ENCODE measurements at regions not wholly inside any gene's neighbourhood (a gene's known extent, or its start where the extent isn't known, plus 50 kb on each side); places are given as distances from the start of the nearest gene placed in this dataset.
"Not testable (repeated sequence)": the region's sequence is repeated elsewhere in the genome, so short reads cannot be mapped to it uniquely, and the experiment has no call there.

DNA sequence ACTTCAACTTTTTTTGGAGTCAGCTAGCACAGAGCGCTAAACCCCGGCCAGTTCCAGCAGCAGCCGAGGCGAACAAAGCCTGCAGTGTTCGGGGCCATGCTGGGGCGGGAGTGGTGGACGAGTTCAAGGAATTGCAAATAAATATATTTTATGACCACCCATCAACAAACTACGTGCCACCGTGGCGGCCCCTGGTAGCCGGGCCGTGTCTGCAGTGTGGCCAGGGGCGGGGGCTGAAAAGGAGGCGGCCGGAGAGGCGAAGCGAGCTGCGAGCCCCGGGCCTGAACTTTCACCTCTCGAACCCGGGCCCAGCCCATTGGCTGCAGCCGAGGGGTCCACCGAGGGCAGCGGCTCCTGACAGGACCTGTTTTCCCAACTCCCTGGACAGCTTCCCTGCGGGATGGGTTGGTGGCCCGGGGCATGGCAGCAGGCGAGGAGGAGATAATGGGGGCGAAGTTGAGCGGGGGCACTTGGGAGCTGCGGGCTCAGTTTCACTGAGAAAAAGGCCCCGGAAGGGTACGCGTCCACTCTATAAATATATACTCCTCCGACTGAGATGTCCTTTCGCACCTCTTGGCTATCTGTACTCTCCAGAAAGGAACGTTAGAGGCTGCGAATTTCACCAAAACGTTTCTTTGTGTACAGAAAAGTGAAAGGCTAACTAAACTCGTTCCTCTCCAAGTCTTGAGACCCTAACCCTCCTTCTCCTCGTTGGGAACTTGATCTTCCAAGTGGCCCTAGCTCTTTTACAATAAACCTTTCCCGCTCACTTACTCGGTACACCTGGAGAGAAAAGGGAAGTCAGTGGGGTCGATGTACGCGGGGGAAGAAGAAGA is 164.6 kb upstream of the PPP1R3A start:
- DNase-seq (ENCODE audit: insufficient read length, low spot score): no peak
- no peak for TF ChIP-seq SPI1 (IDR thresholded peaks at IDR 0.05; ENCODE audit: low read depth, low read length)
- TF ChIP-seq TAF1 (IDR thresholded peaks at IDR 0.05; ENCODE audit: low read depth, low read length): no peak
- no peak for TF ChIP-seq POLR2A (IDR thresholded peaks at IDR 0.05; ENCODE audit: low read depth, low read length)
- TF ChIP-seq PAX5 (IDR thresholded peaks at IDR 0.05; ENCODE audit: insufficient read depth, low read length, severe bottlenecking): no peak
- no peak for TF ChIP-seq POU2F2 (IDR thresholded peaks at IDR 0.05; ENCODE audit: low read depth, low read length)
- no peak for TF ChIP-seq POLR2AphosphoS5 (IDR thresholded peaks at IDR 0.05; ENCODE audit: low read depth, low read length)
- FAIRE-seq: no peak

DNA sequence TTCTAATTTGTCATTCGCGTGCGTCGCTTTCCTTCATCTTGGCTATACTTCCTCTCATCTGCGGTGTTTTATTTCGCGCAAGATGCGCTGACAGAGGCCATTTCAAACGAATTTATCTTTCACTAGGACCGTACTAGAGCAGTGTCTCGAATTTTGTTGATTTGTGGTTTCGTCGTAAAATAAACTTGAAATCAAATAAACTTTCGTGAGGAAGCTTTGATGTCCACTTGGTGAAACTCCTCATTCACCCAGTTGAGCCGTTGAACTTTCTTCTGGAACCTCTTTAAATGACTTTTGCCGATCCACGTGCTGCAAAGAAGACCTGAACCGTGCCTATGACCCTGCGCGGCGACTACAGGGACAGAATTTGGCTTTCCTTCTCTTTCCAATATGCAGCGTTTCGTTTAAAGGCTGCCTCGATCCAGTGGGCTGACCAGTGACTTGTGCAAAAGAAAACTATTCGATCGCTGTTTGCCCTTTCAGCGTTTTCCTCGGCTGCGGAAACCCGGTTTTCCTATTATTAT is 163.9 kb upstream of the PPP1R3A start:
- FAIRE-seq (no peak), DNase-seq (ENCODE audit: insufficient read length, low spot score) (no peak)
- TF ChIP-seq POLR2AphosphoS5 (IDR thresholded peaks at IDR 0.05; ENCODE audit: low read depth, low read length): no peak

- TF ChIP-seq PAX5 (IDR thresholded peaks at IDR 0.05; ENCODE audit: insufficient read depth, low read length, severe bottlenecking) (no peak), POLR2A (IDR thresholded peaks at IDR 0.05; ENCODE audit: low read depth, low read length) (no peak), POLR2AphosphoS5 (IDR thresholded peaks at IDR 0.05; ENCODE audit: low read depth, low read length) (no peak)
- DNase-seq (ENCODE audit: insufficient read length, low spot score) (no peak), FAIRE-seq (no peak)
Observed at GRCh38 chr7:114081606-114082425, 163.0 kb upstream of the PPP1R3A start.

DNA sequence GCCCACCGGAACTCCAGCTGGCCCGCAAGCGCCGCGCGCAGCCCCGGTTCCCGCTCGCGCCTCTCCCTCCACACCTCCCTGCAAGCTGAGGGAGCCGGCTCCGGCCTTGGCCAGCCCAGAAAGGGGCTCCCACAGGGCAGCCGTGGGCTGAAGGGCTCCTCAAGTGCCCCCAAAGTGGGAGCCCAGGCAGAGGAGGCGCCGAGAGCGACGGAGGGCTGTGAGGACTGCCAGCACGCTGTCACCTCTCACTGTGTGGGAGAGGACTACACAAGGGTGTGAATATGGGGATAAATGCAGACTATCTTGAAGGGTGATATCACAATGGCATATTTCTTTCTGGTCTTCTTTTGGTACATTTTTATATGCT is 158.3 kb upstream of the PPP1R3A start:
- DNase-seq (ENCODE audit: insufficient read length, low spot score); FAIRE-seq: not testable (repeated sequence)

DNA sequence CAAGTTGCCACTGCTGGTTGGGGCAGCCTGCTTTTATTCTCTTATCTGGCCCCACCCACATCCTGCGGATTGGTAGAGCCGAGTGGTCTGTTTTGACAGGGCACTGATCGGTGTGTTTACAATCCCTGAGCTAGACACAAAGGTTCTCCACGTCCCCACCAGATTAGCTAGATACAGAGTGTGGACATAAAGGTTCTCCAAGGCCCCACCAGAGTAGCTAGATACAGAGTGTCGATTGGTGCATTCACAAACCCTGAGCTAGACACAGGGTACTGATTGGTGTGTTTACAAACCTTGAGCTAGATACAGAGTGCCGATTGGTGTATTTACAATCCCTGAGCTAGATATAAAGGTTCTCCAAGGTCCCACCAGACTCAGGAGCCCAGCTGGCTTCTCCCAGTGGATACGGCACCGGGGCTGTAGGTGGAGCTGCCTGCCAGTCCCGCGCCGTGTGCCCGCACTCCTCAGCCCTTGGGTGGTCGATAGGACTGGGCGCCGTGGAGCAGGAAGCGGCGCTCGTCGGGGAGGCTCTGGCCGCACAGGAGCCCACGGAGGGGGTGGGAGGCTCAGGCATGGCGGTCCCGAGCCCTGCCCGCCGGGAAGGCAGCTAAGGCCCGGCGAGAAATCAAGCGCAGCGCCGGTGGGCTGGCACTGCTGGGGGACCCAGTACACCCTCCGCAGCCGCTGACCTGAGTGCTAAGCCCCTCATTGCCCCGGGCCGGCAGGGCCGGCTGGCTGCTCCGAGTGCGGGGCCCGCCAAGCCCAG is 157.8 kb upstream of the PPP1R3A start:
- DNase-seq (ENCODE audit: insufficient read length, low spot score): not testable (repeated sequence)

DNA sequence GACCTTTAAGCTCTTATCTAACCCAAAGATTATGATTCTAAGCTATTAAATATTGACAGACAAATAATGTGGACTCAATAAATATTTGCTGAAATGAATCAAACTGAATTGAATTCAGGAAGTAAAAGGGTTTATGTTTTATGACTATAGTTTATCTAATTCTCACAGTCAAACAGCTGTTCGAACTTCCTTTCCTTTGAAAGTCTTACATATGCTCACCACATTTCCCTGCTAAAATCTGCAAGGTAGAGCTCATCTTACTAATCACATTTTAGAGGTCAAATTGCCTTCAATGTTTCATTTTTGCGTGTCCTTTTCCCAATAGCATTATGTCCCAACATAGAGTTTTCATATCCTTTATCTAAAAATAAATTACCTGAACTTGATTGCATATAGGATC is 154.9 kb upstream of the PPP1R3A start:
- TF ChIP-seq POU2F2 (IDR thresholded peaks at IDR 0.05; ENCODE audit: low read depth, low read length) (no peak), PAX5 (IDR thresholded peaks at IDR 0.05; ENCODE audit: insufficient read depth, low read length, severe bottlenecking) (no peak), POLR2A (IDR thresholded peaks at IDR 0.05; ENCODE audit: low read depth, low read length) (no peak), POLR2AphosphoS5 (IDR thresholded peaks at IDR 0.05; ENCODE audit: low read depth, low read length) (no peak)
- FAIRE-seq: no peak

More for the DNA sequence above, 157.8 kb upstream of the PPP1R3A start:
- FAIRE-seq: not testable (repeated sequence)

DNA sequence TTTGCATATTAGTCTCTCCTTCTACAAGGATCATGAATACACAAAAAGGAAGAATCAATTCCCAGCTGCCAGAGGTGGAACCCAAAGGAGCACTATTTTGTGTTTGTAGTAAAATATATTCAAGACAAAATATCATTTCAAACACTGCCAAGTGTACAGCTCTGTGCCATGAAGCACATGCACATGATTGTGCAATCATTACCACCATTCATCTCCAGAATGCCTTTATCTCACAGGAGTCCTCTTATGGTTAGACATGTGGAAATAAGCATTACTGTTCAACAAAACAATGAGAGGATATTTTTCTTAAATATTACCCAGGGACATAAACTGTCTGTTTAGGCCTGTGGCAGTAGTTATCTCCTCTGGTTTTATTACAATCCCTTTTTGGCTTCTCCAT is 151.4 kb upstream of the PPP1R3A start:
- FAIRE-seq (no peak), DNase-seq (ENCODE audit: insufficient read length, low spot score) (no peak)
- TF ChIP-seq TAF1 (IDR thresholded peaks at IDR 0.05; ENCODE audit: low read depth, low read length) (no peak), POLR2AphosphoS5 (IDR thresholded peaks at IDR 0.05; ENCODE audit: low read depth, low read length) (no peak)

More for the DNA sequence above, 154.9 kb upstream of the PPP1R3A start:
- no peak for DNase-seq (ENCODE audit: insufficient read length, low spot score)

GRCh38 chr7:114062810-114063209 is 144.0 kb upstream of the PPP1R3A start:
- no peak for FAIRE-seq

DNA sequence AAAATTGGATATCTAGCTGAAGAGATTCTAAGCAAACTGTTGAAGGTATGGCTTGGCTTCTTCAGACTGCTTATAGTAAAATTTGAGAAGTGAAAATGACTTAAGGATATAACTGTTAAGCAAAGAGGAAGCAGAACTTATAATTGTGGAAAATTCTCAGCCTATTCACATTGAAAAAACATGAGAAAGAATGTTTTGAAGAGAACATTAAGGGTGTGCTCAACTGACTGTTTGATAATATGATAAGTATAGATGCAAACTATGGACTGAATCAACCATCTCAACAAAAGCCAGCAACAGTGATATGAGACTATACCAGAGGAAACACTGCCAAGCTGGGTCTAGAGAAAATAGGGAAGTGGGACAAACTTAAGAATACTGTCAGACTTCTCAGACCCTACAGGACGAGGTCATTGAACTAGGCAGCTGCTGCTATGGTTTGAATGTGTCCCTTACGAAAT is 133.1 kb upstream of the PPP1R3A start:
- DNase-seq (ENCODE audit: insufficient read length, low spot score) (no peak), FAIRE-seq (no peak)
- no peak for TF ChIP-seq POU2F2 (IDR thresholded peaks at IDR 0.05; ENCODE audit: low read depth, low read length)
- no peak for TF ChIP-seq POLR2AphosphoS5 (IDR thresholded peaks at IDR 0.05; ENCODE audit: low read depth, low read length)
- no peak for TF ChIP-seq TAF1 (IDR thresholded peaks at IDR 0.05; ENCODE audit: low read depth, low read length)
- no peak for TF ChIP-seq POLR2A (IDR thresholded peaks at IDR 0.05; ENCODE audit: low read depth, low read length)
- TF ChIP-seq SPI1 (IDR thresholded peaks at IDR 0.05; ENCODE audit: low read depth, low read length): peak; percentile 92
- no peak for TF ChIP-seq PAX5 (IDR thresholded peaks at IDR 0.05; ENCODE audit: insufficient read depth, low read length, severe bottlenecking)

More at GRCh38 chr7:114062810-114063209, 144.0 kb upstream of the PPP1R3A start:
- TF ChIP-seq POLR2AphosphoS5 (IDR thresholded peaks at IDR 0.05; ENCODE audit: low read depth, low read length): no peak
- TF ChIP-seq POLR2A (IDR thresholded peaks at IDR 0.05; ENCODE audit: low read depth, low read length): no peak
- TF ChIP-seq TAF1 (IDR thresholded peaks at IDR 0.05; ENCODE audit: low read depth, low read length): no peak
- TF ChIP-seq PAX5 (IDR thresholded peaks at IDR 0.05; ENCODE audit: insufficient read depth, low read length, severe bottlenecking): no peak
- no peak for TF ChIP-seq POU2F2 (IDR thresholded peaks at IDR 0.05; ENCODE audit: low read depth, low read length)
- TF ChIP-seq SPI1 (IDR thresholded peaks at IDR 0.05; ENCODE audit: low read depth, low read length): no peak
- no peak for DNase-seq (ENCODE audit: insufficient read length, low spot score)

GRCh38 chr7:114050571-114050970 is 131.8 kb upstream of the PPP1R3A start:
- no peak for FAIRE-seq
- DNase-seq (ENCODE audit: insufficient read length, low spot score): no peak
- TF ChIP-seq POLR2AphosphoS5 (IDR thresholded peaks at IDR 0.05; ENCODE audit: low read depth, low read length): no peak
- no peak for TF ChIP-seq POU2F2 (IDR thresholded peaks at IDR 0.05; ENCODE audit: low read depth, low read length)
- no peak for TF ChIP-seq POLR2A (IDR thresholded peaks at IDR 0.05; ENCODE audit: low read depth, low read length)
- TF ChIP-seq SPI1 (IDR thresholded peaks at IDR 0.05; ENCODE audit: low read depth, low read length): no peak
- TF ChIP-seq PAX5 (IDR thresholded peaks at IDR 0.05; ENCODE audit: insufficient read depth, low read length, severe bottlenecking): no peak
- no peak for TF ChIP-seq TAF1 (IDR thresholded peaks at IDR 0.05; ENCODE audit: low read depth, low read length)

All from GM12891 (cell line).